ENCODE measurements at regions not wholly inside any gene's neighbourhood (a gene's known extent, or its start where the extent isn't known, plus 50 kb on each side); places are given as distances from the start of the nearest gene placed in this dataset.

GRCh38 chr6:103001724-103002123 is 1608.2 kb downstream of the GRIK2 start:
- H3K27me3 ChIP-seq (ENCODE audit: control insufficient read depth in 1 of 2, insufficient read depth in 2 of 2, low read length in 2 of 2) = no peaks in the 10 kb centered on the region
- no peaks in the 10 kb centered on the region for H3K36me3 ChIP-seq (ENCODE audit: control insufficient read depth in 2 of 2, insufficient read depth in 2 of 2, low read length in 1 of 2)
- no peak overlapping the region for H3K4me3 ChIP-seq (ENCODE audit: low read depth in 1 of 2, low read length in 2 of 2)
- no peaks in the 10 kb centered on the region for H3K4me1 ChIP-seq (ENCODE audit: control insufficient read depth in 2 of 2, insufficient read depth in 2 of 2, low read length in 1 of 2)
- no peak overlapping the region for H3K27ac ChIP-seq (ENCODE audit: low read depth in 2 of 2, low read length in 1 of 2)
- H3K9me3 ChIP-seq (ENCODE audit: control insufficient read depth in 2 of 2, insufficient read depth in 1 of 2, low read depth in 1 of 2, low read length in 1 of 2) = no peaks in the 10 kb centered on the region
- 54 to 59% methylated on average over 1 of the region's 1 CpG for whole genome bisulfite sequencing, 2 donors

- H3K9me3 ChIP-seq (ENCODE audit: control insufficient read depth in 2 of 2, insufficient read depth in 1 of 2, low read depth in 1 of 2, low read length in 1 of 2) = no peaks in the 10 kb centered on the region
- H3K4me1 ChIP-seq (ENCODE audit: control insufficient read depth in 2 of 2, insufficient read depth in 2 of 2, low read length in 1 of 2) = no peaks in the 10 kb centered on the region
- no peaks in the 10 kb centered on the region for H3K27me3 ChIP-seq (ENCODE audit: control insufficient read depth in 1 of 2, insufficient read depth in 2 of 2, low read length in 2 of 2)
- no peak overlapping the region for H3K4me3 ChIP-seq (ENCODE audit: low read depth in 1 of 2, low read length in 2 of 2)
- WGBS, 2 donors = 18 to 35% methylated on average over 8 of the region's 8 CpGs
- H3K36me3 ChIP-seq (ENCODE audit: control insufficient read depth in 2 of 2, insufficient read depth in 2 of 2, low read length in 1 of 2) = no peaks in the 10 kb centered on the region
- H3K27ac ChIP-seq (ENCODE audit: low read depth in 2 of 2, low read length in 1 of 2) = no peak overlapping the region
Observed at GRCh38 chr6:103000688-103001087, 1607.2 kb downstream of the GRIK2 start.

GRCh38 chr6:102995491-102995890 is 1602.0 kb downstream of the GRIK2 start:
- Histone ChIP-seq H3K4me3 (ENCODE audit: low read depth in 1 of 2, low read length in 2 of 2) (no peak overlapping the region), H3K9me3 (ENCODE audit: control insufficient read depth in 2 of 2, insufficient read depth in 1 of 2, low read depth in 1 of 2, low read length in 1 of 2) (no peaks in the 10 kb centered on the region), H3K4me1 (ENCODE audit: control insufficient read depth in 2 of 2, insufficient read depth in 2 of 2, low read length in 1 of 2) (no peaks in the 10 kb centered on the region), H3K36me3 (ENCODE audit: control insufficient read depth in 2 of 2, insufficient read depth in 2 of 2, low read length in 1 of 2) (no peaks in the 10 kb centered on the region), H3K27ac (ENCODE audit: low read depth in 2 of 2, low read length in 1 of 2) (no peak overlapping the region), H3K27me3 (ENCODE audit: control insufficient read depth in 1 of 2, insufficient read depth in 2 of 2, low read length in 2 of 2) (no peaks in the 10 kb centered on the region)

GRCh38 chr6:102994866-102995265 is 1601.4 kb downstream of the GRIK2 start:
- no peak overlapping the region for H3K4me3 ChIP-seq (ENCODE audit: low read depth in 1 of 2, low read length in 2 of 2)
- no peaks in the 10 kb centered on the region for H3K27me3 ChIP-seq (ENCODE audit: control insufficient read depth in 1 of 2, insufficient read depth in 2 of 2, low read length in 2 of 2)
- no peak overlapping the region for H3K27ac ChIP-seq (ENCODE audit: low read depth in 2 of 2, low read length in 1 of 2)
- no peaks in the 10 kb centered on the region for H3K4me1 ChIP-seq (ENCODE audit: control insufficient read depth in 2 of 2, insufficient read depth in 2 of 2, low read length in 1 of 2)
- no peaks in the 10 kb centered on the region for H3K9me3 ChIP-seq (ENCODE audit: control insufficient read depth in 2 of 2, insufficient read depth in 1 of 2, low read depth in 1 of 2, low read length in 1 of 2)
- no peaks in the 10 kb centered on the region for H3K36me3 ChIP-seq (ENCODE audit: control insufficient read depth in 2 of 2, insufficient read depth in 2 of 2, low read length in 1 of 2)
- 88 to 91% methylated on average over 1 of the region's 1 CpG for WGBS, 2 donors

GRCh38 chr6:102986086-102986485 is 1592.6 kb downstream of the GRIK2 start:
- H3K4me1 ChIP-seq (ENCODE audit: control insufficient read depth in 2 of 2, insufficient read depth in 2 of 2, low read length in 1 of 2) = no peaks in the 10 kb centered on the region
- no peaks in the 10 kb centered on the region for H3K27me3 ChIP-seq (ENCODE audit: control insufficient read depth in 1 of 2, insufficient read depth in 2 of 2, low read length in 2 of 2)

GRCh38 chr6:102984357-102984756 is 1590.8 kb downstream of the GRIK2 start:
- WGBS, 2 donors = 67 to 82% methylated on average over 1 of the region's 1 CpG

More at GRCh38 chr6:102986086-102986485, 1592.6 kb downstream of the GRIK2 start:
- H3K27ac ChIP-seq (ENCODE audit: low read depth in 2 of 2, low read length in 1 of 2) = no peak overlapping the region
- H3K4me3 ChIP-seq (ENCODE audit: low read depth in 1 of 2, low read length in 2 of 2) = no peak overlapping the region
- no peaks in the 10 kb centered on the region for H3K9me3 ChIP-seq (ENCODE audit: control insufficient read depth in 2 of 2, insufficient read depth in 1 of 2, low read depth in 1 of 2, low read length in 1 of 2)
- no peaks in the 10 kb centered on the region for H3K36me3 ChIP-seq (ENCODE audit: control insufficient read depth in 2 of 2, insufficient read depth in 2 of 2, low read length in 1 of 2)

GRCh38 chr6:102981490-102982015 is 1588.0 kb downstream of the GRIK2 start:
- no peaks in the 10 kb centered on the region for H3K9me3 ChIP-seq (ENCODE audit: control insufficient read depth in 2 of 2, insufficient read depth in 1 of 2, low read depth in 1 of 2, low read length in 1 of 2)
- H3K27ac ChIP-seq (ENCODE audit: low read depth in 2 of 2, low read length in 1 of 2) = no peak overlapping the region
- H3K4me3 ChIP-seq (ENCODE audit: low read depth in 1 of 2, low read length in 2 of 2) = no peak overlapping the region
- H3K4me1 ChIP-seq (ENCODE audit: control insufficient read depth in 2 of 2, insufficient read depth in 2 of 2, low read length in 1 of 2) = no peaks in the 10 kb centered on the region
- 30 to 35% methylated on average over 2 of the region's 2 CpGs for WGBS, 2 donors
- no peaks in the 10 kb centered on the region for H3K27me3 ChIP-seq (ENCODE audit: control insufficient read depth in 1 of 2, insufficient read depth in 2 of 2, low read length in 2 of 2)
- H3K36me3 ChIP-seq (ENCODE audit: control insufficient read depth in 2 of 2, insufficient read depth in 2 of 2, low read length in 1 of 2) = no peaks in the 10 kb centered on the region

More at GRCh38 chr6:102984357-102984756, 1590.8 kb downstream of the GRIK2 start:
- H3K36me3 ChIP-seq (ENCODE audit: control insufficient read depth in 2 of 2, insufficient read depth in 2 of 2, low read length in 1 of 2) = no peaks in the 10 kb centered on the region
- no peaks in the 10 kb centered on the region for H3K9me3 ChIP-seq (ENCODE audit: control insufficient read depth in 2 of 2, insufficient read depth in 1 of 2, low read depth in 1 of 2, low read length in 1 of 2)
- H3K27ac ChIP-seq (ENCODE audit: low read depth in 2 of 2, low read length in 1 of 2) = no peak overlapping the region
- H3K4me3 ChIP-seq (ENCODE audit: low read depth in 1 of 2, low read length in 2 of 2) = no peak overlapping the region
- H3K27me3 ChIP-seq (ENCODE audit: control insufficient read depth in 1 of 2, insufficient read depth in 2 of 2, low read length in 2 of 2) = no peaks in the 10 kb centered on the region
- H3K4me1 ChIP-seq (ENCODE audit: control insufficient read depth in 2 of 2, insufficient read depth in 2 of 2, low read length in 1 of 2) = no peaks in the 10 kb centered on the region

- 72 to 86% methylated on average over 1 of the region's 1 CpG for WGBS, 2 donors
- Histone ChIP-seq H3K4me3 (ENCODE audit: low read depth in 1 of 2, low read length in 2 of 2) (no peak overlapping the region), H3K9me3 (ENCODE audit: control insufficient read depth in 2 of 2, insufficient read depth in 1 of 2, low read depth in 1 of 2, low read length in 1 of 2) (no peaks in the 10 kb centered on the region), H3K4me1 (ENCODE audit: control insufficient read depth in 2 of 2, insufficient read depth in 2 of 2, low read length in 1 of 2) (no peaks in the 10 kb centered on the region), H3K27ac (ENCODE audit: low read depth in 2 of 2, low read length in 1 of 2) (no peak overlapping the region), H3K36me3 (ENCODE audit: control insufficient read depth in 2 of 2, insufficient read depth in 2 of 2, low read length in 1 of 2) (no peaks in the 10 kb centered on the region), H3K27me3 (ENCODE audit: control insufficient read depth in 1 of 2, insufficient read depth in 2 of 2, low read length in 2 of 2) (no peaks in the 10 kb centered on the region)
Observed at GRCh38 chr6:102980951-102981350, 1587.4 kb downstream of the GRIK2 start.

GRCh38 chr6:102961902-102962301 is 1568.4 kb downstream of the GRIK2 start:
- H3K27ac ChIP-seq (ENCODE audit: low read depth in 2 of 2, low read length in 1 of 2) = no peak overlapping the region
- H3K4me3 ChIP-seq (ENCODE audit: low read depth in 1 of 2, low read length in 2 of 2) = no peak overlapping the region
- no peaks in the 10 kb centered on the region for H3K4me1 ChIP-seq (ENCODE audit: control insufficient read depth in 2 of 2, insufficient read depth in 2 of 2, low read length in 1 of 2)
- no peaks in the 10 kb centered on the region for H3K27me3 ChIP-seq (ENCODE audit: control insufficient read depth in 1 of 2, insufficient read depth in 2 of 2, low read length in 2 of 2)
- H3K9me3 ChIP-seq (ENCODE audit: control insufficient read depth in 2 of 2, insufficient read depth in 1 of 2, low read depth in 1 of 2, low read length in 1 of 2) = peaks cover 0 to 2% of the 10 kb centered on the region in 2 donors
- no peaks in the 10 kb centered on the region for H3K36me3 ChIP-seq (ENCODE audit: control insufficient read depth in 2 of 2, insufficient read depth in 2 of 2, low read length in 1 of 2)

GRCh38 chr6:102950967-102951366 is 1557.5 kb downstream of the GRIK2 start:
- Histone ChIP-seq H3K4me3 (ENCODE audit: low read depth in 1 of 2, low read length in 2 of 2) (no peak overlapping the region), H3K4me1 (ENCODE audit: control insufficient read depth in 2 of 2, insufficient read depth in 2 of 2, low read length in 1 of 2) (no peaks in the 10 kb centered on the region), H3K36me3 (ENCODE audit: control insufficient read depth in 2 of 2, insufficient read depth in 2 of 2, low read length in 1 of 2) (no peaks in the 10 kb centered on the region), H3K27ac (ENCODE audit: low read depth in 2 of 2, low read length in 1 of 2) (no peak overlapping the region), H3K27me3 (ENCODE audit: control insufficient read depth in 1 of 2, insufficient read depth in 2 of 2, low read length in 2 of 2) (no peaks in the 10 kb centered on the region), H3K9me3 (ENCODE audit: control insufficient read depth in 2 of 2, insufficient read depth in 1 of 2, low read depth in 1 of 2, low read length in 1 of 2) (no peaks in the 10 kb centered on the region)
- WGBS, 2 donors = 60 to 65% methylated on average over 3 of the region's 3 CpGs
